ENCODE measurements at regions not wholly inside any gene's neighbourhood (a gene's known extent, or its start where the extent isn't known, plus 50 kb on each side); places are given as distances from the start of the nearest gene placed in this dataset.
"Not testable (repeated sequence)": the region's sequence is repeated elsewhere in the genome, so short reads cannot be mapped to it uniquely, and the experiment has no call there.

DNA sequence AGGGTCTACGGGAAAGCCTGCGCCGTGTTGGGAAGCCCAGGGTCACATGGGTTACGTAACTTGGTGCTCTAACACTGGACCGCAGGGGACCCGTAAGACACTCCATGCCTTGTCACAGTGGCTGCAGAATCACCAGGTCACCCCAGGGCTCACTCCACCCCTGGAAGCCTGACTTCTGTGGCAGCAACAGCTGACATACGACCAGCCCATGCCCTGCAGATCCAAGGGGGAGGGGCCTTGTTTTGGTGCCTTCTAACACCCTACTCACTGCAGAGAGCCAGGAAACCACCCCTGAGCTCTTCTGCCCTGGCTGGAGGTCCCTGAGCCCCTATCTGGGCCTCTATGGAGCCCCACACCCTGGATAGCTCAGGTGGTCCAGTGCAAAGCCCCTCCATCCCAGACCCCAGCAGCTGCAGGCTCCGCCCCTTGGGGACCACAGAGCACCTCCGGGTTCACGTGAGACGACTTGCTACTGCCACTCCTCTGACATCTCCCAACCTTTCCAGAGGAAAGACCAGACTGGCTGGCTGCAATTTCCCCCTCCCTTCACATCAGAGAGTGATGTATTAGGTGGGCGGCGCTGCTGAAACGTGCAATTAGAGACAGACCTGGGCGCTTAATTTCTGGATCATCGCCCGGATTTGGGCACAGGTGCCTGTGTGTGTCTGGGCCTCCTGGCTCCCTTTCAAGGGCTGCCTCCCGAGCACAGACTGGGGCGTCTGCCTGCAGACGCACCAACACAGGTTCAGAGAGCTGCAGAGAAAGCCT, 296.6 kb upstream of the SFSWAP start:
- not testable (repeated sequence) for TF ChIP-seq POLR2A (IDR thresholded peaks at IDR 0.05; ENCODE audit: low read length); GATA1 (IDR thresholded peaks at IDR 0.05; ENCODE audit: low read depth, low read length)
